ENCODE measurements at regions not wholly inside any gene's neighbourhood (a gene's known extent, or its start where the extent isn't known, plus 50 kb on each side); places are given as distances from the start of the nearest gene placed in this dataset.
"Not testable (repeated sequence)": the region's sequence is repeated elsewhere in the genome, so short reads cannot be mapped to it uniquely, and the experiment has no call there.

- no peak overlapping the region for H3K27ac Mint-ChIP-seq
- H3K4me1 Mint-ChIP-seq: no peaks in the 10 kb centered on the region
- no peak for TF ChIP-seq CTCF (IDR thresholded peaks at IDR 0.05)
These were observed 250.5 kb upstream of the MYT1L start for GRCh38 chr2:2581331-2582159.

GRCh38 chr2:2580841-2581240 lies 249.8 kb upstream of the MYT1L start:
- not testable (repeated sequence) for H3K36me3 Mint-ChIP-seq (ENCODE audit: low read depth); DNase-seq; H3K4me1 Mint-ChIP-seq; H3K9me3 Mint-ChIP-seq; H3K4me3 Mint-ChIP-seq; H3K27ac Mint-ChIP-seq
- H3K27me3 Mint-ChIP-seq (ENCODE audit: low read depth, poor library complexity): peaks cover 32% of the 10 kb centered on the region

More at GRCh38 chr2:2581331-2582159, 250.5 kb upstream of the MYT1L start:
- Mint-ChIP-seq H3K27me3 (ENCODE audit: low read depth, poor library complexity) (peaks cover 39% of the 10 kb centered on the region), H3K36me3 (ENCODE audit: low read depth) (no peaks in the 10 kb centered on the region), H3K4me3 (no peak overlapping the region), H3K9me3 (no peaks in the 10 kb centered on the region)
- DNase-seq: no peak

- no peaks in the 10 kb centered on the region for H3K36me3 Mint-ChIP-seq (ENCODE audit: low read depth)
- TF ChIP-seq CTCF (IDR thresholded peaks at IDR 0.05): no peak
- H3K4me3 Mint-ChIP-seq: no peak overlapping the region
- H3K27me3 Mint-ChIP-seq (ENCODE audit: low read depth, poor library complexity): peaks cover 32% of the 10 kb centered on the region
- no peaks in the 10 kb centered on the region for H3K9me3 Mint-ChIP-seq
- H3K27ac Mint-ChIP-seq: no peak overlapping the region
- no peaks in the 10 kb centered on the region for H3K4me1 Mint-ChIP-seq
- DNase-seq: no peak
These were observed 249.3 kb upstream of the MYT1L start for GRCh38 chr2:2580341-2580740.

- TF ChIP-seq CTCF (IDR thresholded peaks at IDR 0.05): no peak
These were observed 248.7 kb upstream of the MYT1L start for GRCh38 chr2:2579814-2580213.

GRCh38 chr2:2577407-2577831 lies 246.3 kb upstream of the MYT1L start:
- Mint-ChIP-seq H3K4me3 (no peak overlapping the region), H3K27ac (no peak overlapping the region), H3K4me1 (peaks cover 4% of the 10 kb centered on the region), H3K27me3 (ENCODE audit: low read depth, poor library complexity) (peaks cover 26% of the 10 kb centered on the region), H3K9me3 (no peaks in the 10 kb centered on the region), H3K36me3 (ENCODE audit: low read depth) (no peaks in the 10 kb centered on the region)
- no peak for DNase-seq
- no peak for TF ChIP-seq CTCF (IDR thresholded peaks at IDR 0.05)

More at GRCh38 chr2:2579814-2580213, 248.7 kb upstream of the MYT1L start:
- H3K9me3 Mint-ChIP-seq: no peaks in the 10 kb centered on the region
- peaks cover 4% of the 10 kb centered on the region for H3K4me1 Mint-ChIP-seq
- no peaks in the 10 kb centered on the region for H3K36me3 Mint-ChIP-seq (ENCODE audit: low read depth)
- H3K27me3 Mint-ChIP-seq (ENCODE audit: low read depth, poor library complexity): peaks cover 34% of the 10 kb centered on the region
- no peak overlapping the region for H3K27ac Mint-ChIP-seq
- DNase-seq: no peak
- no peak overlapping the region for H3K4me3 Mint-ChIP-seq

- H3K9me3 Mint-ChIP-seq: no peaks in the 10 kb centered on the region
- H3K4me3 Mint-ChIP-seq: no peak overlapping the region
- DNase-seq: no peak
- peaks cover 4% of the 10 kb centered on the region for H3K4me1 Mint-ChIP-seq
- peaks cover 18% of the 10 kb centered on the region for H3K27me3 Mint-ChIP-seq (ENCODE audit: low read depth, poor library complexity)
- H3K27ac Mint-ChIP-seq: no peak overlapping the region
- H3K36me3 Mint-ChIP-seq (ENCODE audit: low read depth): no peaks in the 10 kb centered on the region
- no peak for TF ChIP-seq CTCF (IDR thresholded peaks at IDR 0.05)
These were observed 244.9 kb upstream of the MYT1L start for GRCh38 chr2:2575870-2576386.

Measured in nephron progenitor cell (in vitro differentiated cells).